Naive thymus-derived CD4-positive, alpha-beta T cell (primary cell): ENCODE measurements at regions not wholly inside any gene's neighbourhood (a gene's known extent, or its start where the extent isn't known, plus 50 kb on each side); places are given as distances from the start of the nearest gene placed in this dataset.

Experiments used
- ATAC-seq: fragments of 150-1000 bp; cut with Tn5 transposase; 2 replicates; pipeline ENCODE4 v1.10.0; 2021; ENCODE audit warnings: mild to moderate bottlenecking, moderate library complexity
- CTCF ChIA-PET: fragments of 350-600 bp; sonication (Branson Sonifier 250); formaldehyde crosslinking; loops from one replicate; lab custom pipeline; 2021; ENCODE audit warnings: antibody characterized with exemption; lab: Charles Lee
- POLR2A ChIA-PET: fragments of 350-600 bp; sonication (Branson Sonifier 250); formaldehyde crosslinking; loops from one replicate; lab custom pipeline; 2021; ENCODE audit warnings: antibody characterized with exemption, inconsistent platforms; lab: Charles Lee
- DNase-seq, 9 donors: peaks; one replicate each; pipeline versions ENCODE4 v3.0.0 to v3.0.0-alpha.2; 2020 to 2022; ENCODE audit warnings: mixed read lengths in 1 of 9
- H3K27ac ChIP-seq: one replicate; pipeline ENCODE4 v1.7.0; 2013; ENCODE audit warnings: mild to moderate bottlenecking, low read depth, low read length, moderate library complexity
- H3K27me3 ChIP-seq, 2 donors: one replicate each; pipeline ENCODE4 v1.7.0; 2013; ENCODE audit warnings: low read length in 2 of 2, mild to moderate bottlenecking in 2 of 2, moderate library complexity in 2 of 2; ENCODE audit not compliant: control insufficient read depth in 2 of 2, insufficient read depth in 2 of 2
- H3K36me3 ChIP-seq, 3 experiments: 1 replicate in 2 of 3; 2 replicates in 1 of 3; pipeline ENCODE4 v1.7.0; 2013; ENCODE audit warnings: low read length in 3 of 3, mild to moderate bottlenecking in 3 of 3, moderate library complexity in 1 of 3; ENCODE audit not compliant: insufficient read depth in 3 of 3, control insufficient read depth in 2 of 3
- H3K4me1 ChIP-seq, 2 donors: one replicate each; pipeline ENCODE4 v1.7.0; 2013; ENCODE audit warnings: low read length in 2 of 2, mild to moderate bottlenecking in 2 of 2, moderate library complexity in 1 of 2; ENCODE audit not compliant: control insufficient read depth in 2 of 2, insufficient read depth in 2 of 2
- H3K4me3 ChIP-seq: 2 replicates; pipeline ENCODE4 v1.7.0; 2013; ENCODE audit warnings: mild to moderate bottlenecking, low read length
- H3K9me3 ChIP-seq, 3 experiments: 1 replicate in 2 of 3; 2 replicates in 1 of 3; pipeline ENCODE4 v1.7.0; 2013; ENCODE audit warnings: low read length in 3 of 3; ENCODE audit not compliant: control insufficient read depth in 2 of 3
- H3K27ac Mint-ChIP-seq, 9 donors: one replicate each; pipeline ENCODE4 v1.8.0; 2020 to 2022; ENCODE audit warnings: mixed read lengths in 9 of 9, mild to moderate bottlenecking in 8 of 9, moderate library complexity in 5 of 9, inconsistent platforms in 2 of 9
- H3K27me3 Mint-ChIP-seq, 5 donors: one replicate each; pipeline ENCODE4 v1.8.0; 2021 to 2022; ENCODE audit warnings: mixed read lengths in 5 of 5, mild to moderate bottlenecking in 1 of 5
- H3K36me3 Mint-ChIP-seq, 5 donors: one replicate each; pipeline ENCODE4 v1.8.0; 2020 to 2022; ENCODE audit warnings: mixed read lengths in 5 of 5, mild to moderate bottlenecking in 3 of 5, inconsistent platforms in 1 of 5
- H3K4me1 Mint-ChIP-seq, 7 donors: one replicate each; pipeline ENCODE4 v1.8.0; 2020 to 2022; ENCODE audit warnings: mixed read lengths in 7 of 7, mild to moderate bottlenecking in 3 of 7, inconsistent platforms in 1 of 7
- H3K4me3 Mint-ChIP-seq, 10 donors: one replicate each; pipeline ENCODE4 v1.8.0; 2020 to 2022; ENCODE audit warnings: mild to moderate bottlenecking in 10 of 10, mixed read lengths in 10 of 10, moderate library complexity in 6 of 10, inconsistent platforms in 2 of 10
- H3K9me3 Mint-ChIP-seq, 11 donors: one replicate each; pipeline ENCODE4 v1.8.0; 2020 to 2022; ENCODE audit warnings: mixed read lengths in 11 of 11, mild to moderate bottlenecking in 4 of 11, inconsistent platforms in 1 of 11, moderate library complexity in 1 of 11
- intact Hi-C, 2 donors: fragments of 100-400 bp; cut with micrococcal nuclease; formaldehyde crosslinking; loops; one replicate each; pipeline ENCODE4 v1.15.1; 2023

DNA sequence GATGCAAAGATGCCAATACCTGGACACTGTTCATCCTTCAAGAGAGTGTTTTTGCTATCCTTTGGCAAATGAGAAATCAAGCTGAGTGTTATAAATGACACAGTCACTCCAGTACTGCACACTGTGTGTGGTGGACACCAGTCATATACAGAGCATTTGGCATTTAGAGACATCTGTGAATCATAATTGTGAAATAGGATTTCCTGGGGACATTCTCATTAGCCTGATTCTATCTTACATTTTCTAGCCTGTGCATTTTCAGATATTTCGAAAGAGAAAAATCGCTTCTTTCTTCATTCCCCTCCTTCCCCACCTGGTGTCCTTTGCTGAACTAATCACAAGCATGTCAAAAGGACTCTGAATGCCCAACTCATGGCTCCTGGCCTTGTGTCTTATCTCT lies 781.0 kb upstream of the ARGLU1 start:
- ChIA-PET POLR2A (no interaction called here), CTCF (no interaction called here)
- Mint-ChIP-seq H3K27ac (no peak overlapping the region), H3K9me3 (peaks cover 0 to 11% (median under 1%) of the 10 kb centered on the region in 11 donors), H3K36me3 (no peaks in the 10 kb centered on the region), H3K27me3 (no peaks in the 10 kb centered on the region), H3K4me3 (no peak overlapping the region), H3K4me1 (no peaks in the 10 kb centered on the region)
- no peak for ATAC-seq
- intact Hi-C loops: no loop called here
- H3K27me3 ChIP-seq: no peaks in the 10 kb centered on the region
- no peak overlapping the region for H3K27ac ChIP-seq
- no peaks in the 10 kb centered on the region for H3K36me3 ChIP-seq
- no peak for DNase-seq
- no peaks in the 10 kb centered on the region for H3K9me3 ChIP-seq
- H3K4me1 ChIP-seq: no peaks in the 10 kb centered on the region
- H3K4me3 ChIP-seq: no peak overlapping the region

GRCh38 chr13:107348471-107348870 lies 780.5 kb upstream of the ARGLU1 start:
- H3K27me3 Mint-ChIP-seq: no peaks in the 10 kb centered on the region
- H3K9me3 ChIP-seq: no peaks in the 10 kb centered on the region
- POLR2A ChIA-PET: no interaction called here
- DNase-seq (no peak), ATAC-seq (no peak)
- peaks cover 0 to 11% (median 0%) of the 10 kb centered on the region in 11 donors for H3K9me3 Mint-ChIP-seq
- no peaks in the 10 kb centered on the region for H3K4me1 Mint-ChIP-seq
- H3K27ac Mint-ChIP-seq: no peak overlapping the region
- H3K4me1 ChIP-seq: no peaks in the 10 kb centered on the region
- no peaks in the 10 kb centered on the region for H3K36me3 ChIP-seq
- H3K4me3 ChIP-seq: no peak overlapping the region
- intact Hi-C loops: no loop called here
- CTCF ChIA-PET: no interaction called here
- H3K27me3 ChIP-seq: no peaks in the 10 kb centered on the region
- no peak overlapping the region for H3K27ac ChIP-seq
- no peaks in the 10 kb centered on the region for H3K36me3 Mint-ChIP-seq
- no peak overlapping the region for H3K4me3 Mint-ChIP-seq

DNA sequence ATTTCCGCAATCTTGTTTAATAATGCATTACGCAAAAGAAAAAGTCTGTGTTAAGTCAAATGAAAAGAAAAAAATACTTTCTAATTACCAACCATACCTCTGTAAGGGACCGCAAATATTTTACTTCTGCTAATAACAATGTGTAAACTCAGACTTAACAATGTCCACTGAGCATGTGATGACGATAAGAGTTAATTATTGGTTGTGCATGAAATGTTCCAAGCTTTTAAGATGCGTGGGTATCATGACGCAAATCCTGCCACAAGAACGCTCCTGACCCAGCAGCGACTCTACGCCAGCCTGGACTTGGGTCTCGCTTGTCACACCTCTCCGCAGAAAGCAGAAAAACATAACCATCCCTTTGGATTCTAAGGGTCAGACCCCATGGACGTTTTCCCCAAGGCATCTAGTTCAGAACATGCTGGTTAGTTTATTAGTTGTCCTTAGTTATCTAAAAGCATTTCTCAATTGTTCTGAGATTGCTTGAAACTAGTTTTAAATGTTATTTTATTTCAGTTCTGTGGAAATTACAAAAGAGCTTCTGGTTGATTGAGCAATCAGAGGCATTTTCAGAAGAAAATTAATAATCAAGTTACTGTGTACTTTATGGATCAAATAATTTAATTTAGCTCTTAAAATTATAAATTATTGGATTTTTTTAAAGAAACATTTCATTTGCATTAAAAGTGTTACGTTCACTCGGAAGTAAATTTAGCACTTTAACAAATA lies 779.9 kb upstream of the ARGLU1 start:
- ChIA-PET CTCF (no interaction called here), POLR2A (no interaction called here)
- H3K36me3 Mint-ChIP-seq: no peaks in the 10 kb centered on the region
- H3K4me1 Mint-ChIP-seq: no peaks in the 10 kb centered on the region
- Histone ChIP-seq H3K4me1 (no peaks in the 10 kb centered on the region), H3K9me3 (no peaks in the 10 kb centered on the region), H3K27ac (no peak overlapping the region), H3K27me3 (no peaks in the 10 kb centered on the region), H3K36me3 (no peaks in the 10 kb centered on the region), H3K4me3 (no peak overlapping the region)
- no peak overlapping the region for H3K4me3 Mint-ChIP-seq
- intact Hi-C loops: no loop called here
- peaks cover 0 to 11% (median 2%) of the 10 kb centered on the region in 11 donors for H3K9me3 Mint-ChIP-seq
- H3K27me3 Mint-ChIP-seq: no peaks in the 10 kb centered on the region
- H3K27ac Mint-ChIP-seq: no peak overlapping the region
- ATAC-seq: no peak
- no peak for DNase-seq

GRCh38 chr13:107342747-107343146 lies 774.8 kb upstream of the ARGLU1 start:
- H3K4me1 Mint-ChIP-seq: no peaks in the 10 kb centered on the region
- H3K4me3 Mint-ChIP-seq: no peak overlapping the region
- Histone ChIP-seq H3K4me3 (no peak overlapping the region), H3K27ac (no peak overlapping the region), H3K36me3 (no peaks in the 10 kb centered on the region), H3K27me3 (no peaks in the 10 kb centered on the region), H3K9me3 (no peaks in the 10 kb centered on the region), H3K4me1 (no peaks in the 10 kb centered on the region)
- POLR2A ChIA-PET: no interaction called here
- H3K9me3 Mint-ChIP-seq: peaks cover 0 to 7% (median 0%) of the 10 kb centered on the region in 11 donors
- ATAC-seq (no peak), DNase-seq (no peak)
- H3K36me3 Mint-ChIP-seq: no peaks in the 10 kb centered on the region
- no peak overlapping the region for H3K27ac Mint-ChIP-seq
- H3K27me3 Mint-ChIP-seq: no peaks in the 10 kb centered on the region
- intact Hi-C loops: no loop called here
- CTCF ChIA-PET: no interaction called here

DNA sequence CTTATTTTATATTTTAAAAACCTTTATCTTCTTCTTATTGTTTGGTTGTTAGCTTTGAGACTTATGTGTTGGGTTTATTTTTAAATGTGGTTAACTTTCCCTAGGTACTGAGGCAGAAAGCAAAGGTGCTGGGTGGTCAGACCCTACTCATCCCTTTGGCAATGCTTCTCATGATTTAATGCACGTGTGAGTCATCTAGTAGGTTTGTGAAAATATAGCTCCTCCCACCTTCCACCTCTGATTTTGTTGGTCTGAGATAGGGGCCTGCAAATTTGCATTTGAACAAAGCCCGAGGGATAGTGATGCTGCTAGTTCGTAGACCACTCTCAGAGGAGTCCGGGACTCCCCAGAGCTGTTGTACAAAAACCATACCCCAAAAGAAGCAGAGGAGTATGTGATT lies 771.3 kb upstream of the ARGLU1 start:
- ChIA-PET CTCF (no interaction called here), POLR2A (no interaction called here)
- no peak for ATAC-seq
- Mint-ChIP-seq H3K27me3 (no peaks in the 10 kb centered on the region), H3K27ac (no peak overlapping the region), H3K36me3 (no peaks in the 10 kb centered on the region), H3K4me1 (no peaks in the 10 kb centered on the region), H3K9me3 (peaks cover 0 to 19% (median 0%) of the 10 kb centered on the region in 11 donors), H3K4me3 (no peak overlapping the region)
- Histone ChIP-seq H3K36me3 (no peaks in the 10 kb centered on the region), H3K27ac (no peak overlapping the region), H3K27me3 (no peaks in the 10 kb centered on the region), H3K4me3 (no peak overlapping the region), H3K4me1 (no peaks in the 10 kb centered on the region), H3K9me3 (no peaks in the 10 kb centered on the region)
- intact Hi-C loops: no loop called here
- DNase-seq: no peak

- no peak for DNase-seq
- Histone ChIP-seq H3K27ac (no peak overlapping the region), H3K4me1 (no peaks in the 10 kb centered on the region), H3K27me3 (no peaks in the 10 kb centered on the region), H3K4me3 (no peak overlapping the region), H3K9me3 (no peaks in the 10 kb centered on the region), H3K36me3 (no peaks in the 10 kb centered on the region)
- Mint-ChIP-seq H3K4me1 (no peaks in the 10 kb centered on the region), H3K27ac (no peak overlapping the region), H3K9me3 (peaks cover 0 to 20% (median 2%) of the 10 kb centered on the region in 11 donors), H3K27me3 (no peaks in the 10 kb centered on the region), H3K36me3 (no peaks in the 10 kb centered on the region), H3K4me3 (no peak overlapping the region)
- intact Hi-C loops: no loop called here
- POLR2A ChIA-PET: no interaction called here
- CTCF ChIA-PET: no interaction called here
- no peak for ATAC-seq
Measured at GRCh38 chr13:107332188-107332587, 764.3 kb upstream of the ARGLU1 start.

- CTCF ChIA-PET: no interaction called here
- no peaks in the 10 kb centered on the region for H3K36me3 Mint-ChIP-seq
- POLR2A ChIA-PET: no interaction called here
Measured at GRCh38 chr13:107331359-107331758, 763.4 kb upstream of the ARGLU1 start.

More at GRCh38 chr13:107331359-107331758, 763.4 kb upstream of the ARGLU1 start:
- Mint-ChIP-seq H3K4me1 (no peaks in the 10 kb centered on the region), H3K27me3 (no peaks in the 10 kb centered on the region), H3K4me3 (no peak overlapping the region), H3K27ac (no peak overlapping the region), H3K9me3 (peaks cover 0 to 20% (median 2%) of the 10 kb centered on the region in 11 donors)
- intact Hi-C loops: no loop called here
- no peaks in the 10 kb centered on the region for H3K9me3 ChIP-seq
- no peaks in the 10 kb centered on the region for H3K27me3 ChIP-seq
- H3K27ac ChIP-seq: no peak overlapping the region
- DNase-seq (no peak), ATAC-seq (no peak)
- no peaks in the 10 kb centered on the region for H3K4me1 ChIP-seq
- no peak overlapping the region for H3K4me3 ChIP-seq
- no peaks in the 10 kb centered on the region for H3K36me3 ChIP-seq
